ENCODE measurements at regions not wholly inside any gene's neighbourhood (a gene's known extent, or its start where the extent isn't known, plus 50 kb on each side); places are given as distances from the start of the nearest gene placed in this dataset.
A peak's percentile ranks its signal among the peaks of the same experiment; 100 is the strongest.

DNA sequence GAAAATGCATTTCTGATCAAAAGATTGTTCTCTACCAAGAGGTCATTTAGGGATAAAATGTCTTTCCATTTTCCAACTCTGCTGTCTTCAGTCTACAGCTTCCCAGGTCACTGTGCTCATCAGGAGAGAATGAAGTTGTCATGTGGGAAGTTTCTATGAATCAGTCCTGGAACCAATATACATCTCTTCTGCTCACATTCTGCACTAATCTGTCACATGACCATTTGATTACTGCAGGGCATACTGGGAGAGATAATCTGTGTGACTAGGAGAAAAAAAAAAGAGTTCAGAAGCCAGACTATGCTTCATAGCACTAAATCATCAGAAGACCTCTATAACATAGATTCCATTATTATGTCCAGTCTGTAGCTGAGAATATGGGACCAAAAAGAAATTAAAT, 611.5 kb downstream of the KCNA4 start:
- TF ChIP-seq TAF1 (IDR thresholded peaks at IDR 0.05; ENCODE audit: borderline replicate concordance, low read depth, low read length) (no peak), POLR2A (IDR thresholded peaks at IDR 0.05; ENCODE audit: low read depth, low read length) (no peak), POLR2AphosphoS5 (IDR thresholded peaks at IDR 0.05; ENCODE audit: low read depth, low read length) (no peak)
- DNase-seq (ENCODE audit: insufficient read length) (no peak), FAIRE-seq (no peak)

DNA sequence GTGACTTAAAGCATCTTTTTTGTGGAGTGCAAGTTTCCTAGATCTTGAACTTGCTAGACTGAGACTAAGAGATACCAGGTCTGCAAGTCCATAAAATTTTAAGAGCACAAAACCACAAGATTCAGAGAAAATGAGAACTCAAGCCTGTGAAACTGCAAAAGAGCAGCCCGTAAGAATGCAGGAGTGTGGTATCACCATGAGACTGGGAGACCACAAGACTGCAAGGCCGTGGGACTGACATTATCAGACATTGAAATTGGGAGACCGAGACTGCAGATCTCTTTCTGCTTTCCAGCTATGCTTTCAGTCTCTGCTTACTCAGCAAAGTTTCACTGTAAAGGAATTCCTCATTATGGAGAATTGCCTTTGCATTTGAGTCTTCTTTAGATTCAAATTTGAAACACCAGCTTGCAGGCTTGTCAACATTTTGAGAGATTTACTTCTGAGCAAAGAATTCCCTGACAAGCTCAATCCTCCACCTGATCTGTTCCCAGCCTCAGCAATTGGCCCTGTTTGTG, 621.2 kb downstream of the KCNA4 start:
- FAIRE-seq, result no peak
- DNase-seq (ENCODE audit: insufficient read length), result no peak

GRCh38 chr11:29389793-29390192, 627.0 kb downstream of the KCNA4 start:
- no peak for TF ChIP-seq TAF1 (IDR thresholded peaks at IDR 0.05; ENCODE audit: borderline replicate concordance, low read depth, low read length)
- TF ChIP-seq POLR2A (IDR thresholded peaks at IDR 0.05; ENCODE audit: low read depth, low read length), result no peak
- no peak for TF ChIP-seq POLR2AphosphoS5 (IDR thresholded peaks at IDR 0.05; ENCODE audit: low read depth, low read length)
- FAIRE-seq (no peak), DNase-seq (ENCODE audit: insufficient read length) (no peak)

More for the DNA sequence above, 621.2 kb downstream of the KCNA4 start:
- TF ChIP-seq TAF1 (IDR thresholded peaks at IDR 0.05; ENCODE audit: borderline replicate concordance, low read depth, low read length) (no peak), POLR2AphosphoS5 (IDR thresholded peaks at IDR 0.05; ENCODE audit: low read depth, low read length) (no peak), POLR2A (IDR thresholded peaks at IDR 0.05; ENCODE audit: low read depth, low read length) (no peak)

GRCh38 chr11:29373725-29374124, 643.1 kb downstream of the KCNA4 start:
- no peak for DNase-seq (ENCODE audit: insufficient read length)
- TF ChIP-seq TAF1 (IDR thresholded peaks at IDR 0.05; ENCODE audit: borderline replicate concordance, low read depth, low read length) (no peak), POLR2AphosphoS5 (IDR thresholded peaks at IDR 0.05; ENCODE audit: low read depth, low read length) (no peak), POLR2A (IDR thresholded peaks at IDR 0.05; ENCODE audit: low read depth, low read length) (no peak)
- FAIRE-seq, result no peak

DNA sequence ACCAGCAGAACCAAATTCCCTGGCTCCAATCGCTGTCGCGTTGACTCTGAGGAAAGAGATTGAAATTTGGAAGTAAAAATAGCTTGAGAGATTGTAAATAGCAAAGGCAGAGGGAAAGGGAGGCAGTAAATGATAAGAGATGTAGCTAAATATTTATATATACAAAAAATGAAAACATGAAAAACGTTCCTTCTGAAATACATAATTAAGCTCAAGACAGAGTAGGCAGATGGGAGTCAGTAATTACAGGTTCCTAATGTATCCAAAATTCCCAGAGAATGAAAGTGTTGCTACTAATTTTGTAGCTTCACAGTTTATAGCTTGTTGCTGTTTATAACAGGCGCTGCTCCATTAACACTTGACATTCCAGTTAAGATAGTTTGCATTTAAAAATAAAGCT, 648.7 kb downstream of the KCNA4 start:
- no peak for TF ChIP-seq POLR2AphosphoS5 (IDR thresholded peaks at IDR 0.05; ENCODE audit: low read depth, low read length)
- no peak for TF ChIP-seq TAF1 (IDR thresholded peaks at IDR 0.05; ENCODE audit: borderline replicate concordance, low read depth, low read length)
- TF ChIP-seq POLR2A (IDR thresholded peaks at IDR 0.05; ENCODE audit: low read depth, low read length), result no peak
- DNase-seq (ENCODE audit: insufficient read length), result no peak
- FAIRE-seq, result no peak

GRCh38 chr11:29364006-29364405, 652.8 kb downstream of the KCNA4 start:
- no peak for TF ChIP-seq POLR2A (IDR thresholded peaks at IDR 0.05; ENCODE audit: low read depth, low read length)
- TF ChIP-seq TAF1 (IDR thresholded peaks at IDR 0.05; ENCODE audit: borderline replicate concordance, low read depth, low read length), result no peak
- no peak for TF ChIP-seq POLR2AphosphoS5 (IDR thresholded peaks at IDR 0.05; ENCODE audit: low read depth, low read length)
- FAIRE-seq, result no peak
- DNase-seq (ENCODE audit: insufficient read length), result no peak

DNA sequence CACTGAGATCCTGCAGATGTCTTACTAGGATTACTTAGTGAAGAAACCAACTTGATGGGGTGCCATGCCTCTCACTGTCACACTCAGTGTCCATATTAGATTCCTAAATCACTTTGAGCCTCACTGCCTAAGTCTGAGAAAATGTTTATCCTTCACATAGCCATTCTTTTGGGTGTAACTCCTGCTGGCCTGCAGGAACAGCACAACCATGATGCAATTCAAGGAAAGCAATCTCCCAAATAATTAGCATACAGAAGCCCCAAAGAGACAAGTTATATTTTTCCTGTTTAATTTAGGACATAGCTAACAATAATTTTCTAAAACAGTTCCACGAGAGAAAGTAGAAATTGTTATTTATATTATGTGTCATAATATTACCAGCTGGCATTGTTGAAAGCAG, 655.5 kb downstream of the KCNA4 start:
- no peak for FAIRE-seq
- TF ChIP-seq TAF1 (IDR thresholded peaks at IDR 0.05; ENCODE audit: borderline replicate concordance, low read depth, low read length), result no peak
- no peak for TF ChIP-seq POLR2A (IDR thresholded peaks at IDR 0.05; ENCODE audit: low read depth, low read length)
- no peak for TF ChIP-seq POLR2AphosphoS5 (IDR thresholded peaks at IDR 0.05; ENCODE audit: low read depth, low read length)
- DNase-seq (ENCODE audit: insufficient read length), result no peak

DNA sequence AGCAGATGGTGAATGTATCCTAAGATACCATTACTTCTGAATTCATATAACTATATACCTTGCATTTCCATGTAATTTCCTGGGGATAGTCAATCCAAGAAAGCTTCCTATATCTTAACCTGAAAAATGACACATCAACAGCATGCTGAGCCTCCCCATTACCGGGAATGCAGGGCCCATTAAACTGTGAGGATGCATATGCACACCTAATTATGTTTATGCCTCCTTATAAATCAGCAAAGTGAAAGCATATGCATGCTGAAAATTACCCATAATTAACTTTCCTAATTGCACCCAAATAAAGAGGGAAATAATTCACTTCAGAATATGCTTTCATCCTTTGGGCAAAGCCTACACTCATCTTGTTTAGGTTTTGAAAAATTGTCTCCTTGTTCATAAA, 663.0 kb downstream of the KCNA4 start:
- no peak for TF ChIP-seq POLR2AphosphoS5 (IDR thresholded peaks at IDR 0.05; ENCODE audit: low read depth, low read length)
- TF ChIP-seq TAF1 (IDR thresholded peaks at IDR 0.05; ENCODE audit: borderline replicate concordance, low read depth, low read length), result no peak
- TF ChIP-seq POLR2A (IDR thresholded peaks at IDR 0.05; ENCODE audit: low read depth, low read length), result no peak
- no peak for DNase-seq (ENCODE audit: insufficient read length)

GRCh38 chr11:29352273-29352795, 664.5 kb downstream of the KCNA4 start:
- FAIRE-seq (no peak), DNase-seq (ENCODE audit: insufficient read length) (no peak)
- TF ChIP-seq TAF1 (IDR thresholded peaks at IDR 0.05; ENCODE audit: borderline replicate concordance, low read depth, low read length) (no peak), POLR2AphosphoS5 (IDR thresholded peaks at IDR 0.05; ENCODE audit: low read depth, low read length) (no peak), POLR2A (IDR thresholded peaks at IDR 0.05; ENCODE audit: low read depth, low read length) (no peak)

More for the DNA sequence above, 663.0 kb downstream of the KCNA4 start:
- no peak for FAIRE-seq

DNA sequence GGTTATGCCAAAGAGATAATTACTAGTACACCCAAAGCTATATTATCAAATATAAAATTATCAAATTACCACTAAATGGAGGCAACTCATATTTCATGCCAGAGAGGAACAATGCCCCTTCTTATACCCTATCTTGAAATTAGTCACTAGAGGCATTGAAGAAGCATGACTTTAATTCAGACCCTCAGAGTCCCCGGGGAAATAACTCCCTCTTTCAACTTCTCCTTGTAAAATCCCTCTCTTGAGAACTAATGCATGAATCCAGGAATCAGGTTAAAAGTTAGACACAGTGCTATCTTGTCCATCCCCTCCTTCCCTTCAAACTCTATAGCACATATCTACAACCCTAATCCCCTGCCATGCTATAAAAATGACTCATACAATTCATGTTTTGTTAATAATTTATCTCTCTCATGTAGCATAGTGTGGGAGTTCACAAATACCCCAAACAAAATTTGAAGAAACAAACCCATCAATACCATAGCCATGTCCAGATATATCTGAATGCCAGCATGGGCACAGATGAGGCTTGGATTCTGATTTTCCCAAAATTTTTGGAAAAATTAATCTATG, 665.4 kb downstream of the KCNA4 start:
- DNase-seq (ENCODE audit: insufficient read length), result no peak
- no peak for FAIRE-seq
- TF ChIP-seq POLR2AphosphoS5 (IDR thresholded peaks at IDR 0.05; ENCODE audit: low read depth, low read length) (no peak), TAF1 (IDR thresholded peaks at IDR 0.05; ENCODE audit: borderline replicate concordance, low read depth, low read length) (no peak), POLR2A (IDR thresholded peaks at IDR 0.05; ENCODE audit: low read depth, low read length) (no peak)

DNA sequence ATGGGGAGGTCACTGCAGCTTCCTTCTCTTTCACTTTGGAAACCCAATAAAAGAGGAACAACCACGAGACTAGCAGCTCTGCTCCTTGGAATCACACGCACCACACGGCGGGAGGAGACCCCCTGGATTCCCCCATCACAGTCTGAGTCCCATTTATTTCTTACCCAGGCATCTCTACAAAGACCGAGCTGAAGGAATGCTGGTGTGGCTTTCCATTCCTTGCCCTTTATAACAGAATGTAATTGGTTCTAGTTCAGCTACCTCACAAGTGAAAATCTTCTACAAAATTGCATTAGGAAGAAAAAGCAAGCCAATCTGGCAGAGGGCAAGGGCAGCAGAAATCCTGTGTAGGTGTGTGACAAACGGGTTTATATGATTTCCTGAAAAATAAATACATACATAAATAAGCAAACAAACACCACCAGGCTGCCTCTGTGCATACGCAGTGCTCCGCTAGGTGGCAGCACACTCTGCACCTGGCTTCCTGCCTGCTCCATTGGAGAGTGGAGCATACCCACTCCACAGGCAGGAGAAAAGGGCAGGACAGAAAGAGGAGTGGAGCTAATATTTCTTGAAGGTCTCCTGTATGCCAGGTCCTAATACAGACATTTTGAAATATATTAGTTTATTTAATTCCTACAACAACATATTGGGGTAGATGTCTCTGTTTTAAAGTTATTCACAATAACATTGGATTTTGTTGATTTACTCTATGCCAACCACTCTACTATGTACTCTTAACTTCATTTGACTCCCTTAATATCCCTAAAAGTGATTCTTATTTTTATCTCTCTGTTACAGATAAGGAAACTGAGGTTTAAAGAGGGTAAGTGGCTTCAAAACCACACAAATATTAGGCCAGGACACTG, 673.1 kb downstream of the KCNA4 start:
- DNase-seq (ENCODE audit: insufficient read length) (no peak), FAIRE-seq (peak; percentile 84)
- no peak for TF ChIP-seq POLR2AphosphoS5 (IDR thresholded peaks at IDR 0.05; ENCODE audit: low read depth, low read length)
- no peak for TF ChIP-seq TAF1 (IDR thresholded peaks at IDR 0.05; ENCODE audit: borderline replicate concordance, low read depth, low read length)
- no peak for TF ChIP-seq POLR2A (IDR thresholded peaks at IDR 0.05; ENCODE audit: low read depth, low read length)
